Keratinocyte (primary cell): ENCODE measurements at regions not wholly inside any gene's neighbourhood (a gene's known extent, or its start where the extent isn't known, plus 50 kb on each side); places are given as distances from the start of the nearest gene placed in this dataset.

Source experiments
- DNase-seq: peaks from one replicate; pipeline ENCODE4 v3.0.0-alpha.2; 2011; ENCODE audit warnings: low read depth, missing footprints, low spot score
- FAIRE-seq: peaks from 2 replicates; lab custom pipeline; 2011; peaks lifted over from hg19 to GRCh38; lab: Jason Lieb, UNC
- H2AFZ ChIP-seq: 2 replicates; pipeline ENCODE4 v1.6.0; 2012; ENCODE audit warnings: low read length, control low read depth, inconsistent platforms; ENCODE audit not compliant: control insufficient read depth
- H3K27ac ChIP-seq: 2 replicates; pipeline ENCODE4 v1.5.1; 2011; ENCODE audit warnings: low read length; ENCODE audit not compliant: control insufficient read depth, insufficient read depth
- H3K27me3 ChIP-seq: 3 replicates; pipeline ENCODE4 v1.6.0; 2011; ENCODE audit warnings: low read length; ENCODE audit not compliant: control insufficient read depth, insufficient read depth; ENCODE audit errors: extremely low read depth
- H3K36me3 ChIP-seq, 2 experiments: 2 replicates in 1 of 2; 3 replicates in 1 of 2; pipeline ENCODE4 v1.5.1; 2011; ENCODE audit warnings: low read length in 2 of 2, mild to moderate bottlenecking in 1 of 2; ENCODE audit not compliant: control insufficient read depth in 2 of 2, insufficient read depth in 2 of 2; ENCODE audit errors: extremely low read depth in 1 of 2
- H3K4me1 ChIP-seq: 3 replicates; pipeline ENCODE4 v1.5.1; 2011; ENCODE audit warnings: low read length; ENCODE audit not compliant: control insufficient read depth, insufficient read depth; ENCODE audit errors: extremely low read depth
- H3K4me2 ChIP-seq: 3 replicates; pipeline ENCODE4 v1.6.0; 2011; ENCODE audit warnings: low read depth, low read length; ENCODE audit not compliant: control insufficient read depth, insufficient read depth; ENCODE audit errors: extremely low read depth
- H3K4me3 ChIP-seq, 3 experiments: fragments of 200-600 bp in 1 of 3; sonication (generic) in 1 of 3; 2 replicates in 2 of 3; 3 replicates in 1 of 3; pipeline ENCODE4 v1.5.1; 2011 to 2016; ENCODE audit warnings: low read length in 3 of 3, mild to moderate bottlenecking in 3 of 3, control low read depth in 2 of 3, inconsistent platforms in 1 of 3, low read depth in 1 of 3, mixed read lengths in 1 of 3, mixed run types in 1 of 3, moderate library complexity in 1 of 3; ENCODE audit not compliant: control insufficient read depth in 2 of 3, insufficient read depth in 2 of 3; ENCODE audit errors: extremely low read depth in 1 of 3
- H3K79me2 ChIP-seq: 2 replicates; pipeline ENCODE4 v1.6.0; 2012; ENCODE audit warnings: low read length; ENCODE audit not compliant: control insufficient read depth, insufficient read depth
- H3K9ac ChIP-seq: 3 replicates; pipeline ENCODE4 v1.6.0; 2011; ENCODE audit warnings: low read length; ENCODE audit not compliant: control insufficient read depth, insufficient read depth; ENCODE audit errors: extremely low read depth
- H3K9me1 ChIP-seq: 3 replicates; pipeline ENCODE4 v1.6.0; 2011; ENCODE audit warnings: low read length; ENCODE audit not compliant: control insufficient read depth, insufficient read depth; ENCODE audit errors: extremely low read depth
- H3K9me3 ChIP-seq: 2 replicates; pipeline ENCODE4 v1.5.1; 2012; ENCODE audit warnings: low read depth, low read length; ENCODE audit not compliant: control insufficient read depth
- H4K20me1 ChIP-seq: 3 replicates; pipeline ENCODE4 v1.6.0; 2011; ENCODE audit warnings: low read length; ENCODE audit not compliant: control insufficient read depth, insufficient read depth; ENCODE audit errors: extremely low read depth
- CTCF ChIP-seq, 3 experiments: IDR thresholded peaks in 1 of 3; conservative IDR thresholded peaks in 1 of 3; optimal IDR thresholded peaks in 1 of 3; 2 replicates in 2 of 3; 3 replicates in 1 of 3; pipeline versions ENCODE3 to v1.5.1; 2011; ENCODE audit warnings: low read length in 3 of 3, mild to moderate bottlenecking in 3 of 3, moderate library complexity in 2 of 3, control low read depth in 1 of 3, inconsistent platforms in 1 of 3; ENCODE audit not compliant: insufficient read depth in 2 of 3; ENCODE audit errors: extremely low read depth in 1 of 3
- EZH2 ChIP-seq: IDR thresholded peaks from one replicate; pipeline ENCODE4 v1.6.1; 2012; ENCODE audit warnings: inconsistent platforms, mild to moderate bottlenecking, low read length, moderate library complexity
- dilution Hi-C: fragments of 300-500 bp; cut with MboI; formaldehyde crosslinking; loops from one replicate; pipeline ENCODE4 v1.7.0; 2020; ENCODE audit warnings: low sequenced_read_pairs; ENCODE audit not compliant: extremely low pct_ligation_motif_present

GRCh38 chr3:106323586-106323985, 454.8 kb upstream of the CBLB start:
- H3K36me3 ChIP-seq = no peaks in the 10 kb centered on the region
- no peaks in the 10 kb centered on the region for H3K4me1 ChIP-seq
- no peaks in the 10 kb centered on the region for H3K9me3 ChIP-seq
- no peak for TF ChIP-seq CTCF (optimal IDR thresholded peaks at IDR 0.05 in 1 of 3, IDR thresholded peaks at IDR 0.05 in 1 of 3, conservative IDR thresholded peaks at IDR 0.05 in 1 of 3; ENCODE audit: extremely low read depth in 1 of 3, insufficient read depth in 2 of 3, low read length in 3 of 3)
- no peak for TF ChIP-seq EZH2
- H3K4me3 ChIP-seq = no peak overlapping the region
- no peak overlapping the region for H3K4me2 ChIP-seq
- H4K20me1 ChIP-seq = no peaks in the 10 kb centered on the region
- no peak for FAIRE-seq
- H2AFZ ChIP-seq = no peak overlapping the region
- no peak overlapping the region for H3K9ac ChIP-seq
- no peaks in the 10 kb centered on the region for H3K27me3 ChIP-seq
- no peaks in the 10 kb centered on the region for H3K9me1 ChIP-seq
- no peak overlapping the region for H3K27ac ChIP-seq
- no peak for DNase-seq
- no peaks in the 10 kb centered on the region for H3K79me2 ChIP-seq
- dilution Hi-C loops = no loop called here

- dilution Hi-C loops = no loop called here
- H3K79me2 ChIP-seq = no peaks in the 10 kb centered on the region
- no peaks in the 10 kb centered on the region for H3K9me1 ChIP-seq
- FAIRE-seq (no peak), DNase-seq (no peak)
- no peak overlapping the region for H3K4me2 ChIP-seq
- no peaks in the 10 kb centered on the region for H3K27me3 ChIP-seq
- no peak overlapping the region for H2AFZ ChIP-seq
- H3K9ac ChIP-seq = no peak overlapping the region
- H3K4me3 ChIP-seq = no peak overlapping the region
- no peak for TF ChIP-seq CTCF (optimal IDR thresholded peaks at IDR 0.05 in 1 of 3, IDR thresholded peaks at IDR 0.05 in 1 of 3, conservative IDR thresholded peaks at IDR 0.05 in 1 of 3; ENCODE audit: extremely low read depth in 1 of 3, insufficient read depth in 2 of 3, low read length in 3 of 3)
- TF ChIP-seq EZH2 = no peak
- H3K4me1 ChIP-seq = no peaks in the 10 kb centered on the region
- H3K27ac ChIP-seq = no peak overlapping the region
- no peaks in the 10 kb centered on the region for H3K9me3 ChIP-seq
- no peaks in the 10 kb centered on the region for H4K20me1 ChIP-seq
- no peaks in the 10 kb centered on the region for H3K36me3 ChIP-seq
These were observed 458.3 kb upstream of the CBLB start for GRCh38 chr3:106326941-106327695.
